HG02588 (cell line): ENCODE measurements at regions not wholly inside any gene's neighbourhood (a gene's known extent, or its start where the extent isn't known, plus 50 kb on each side); places are given as distances from the start of the nearest gene placed in this dataset.

Experiments
- ATAC-seq: cut with Tn5 transposase; IDR thresholded peaks from one replicate; pipeline ENCODE4 v1.9.1; 2021; ENCODE audit warnings: mild to moderate bottlenecking, moderate library complexity; ENCODE audit not compliant: unreplicated experiment

- ATAC-seq = no peak
Measured at GRCh38 chr7:41383596-41383995, 319.3 kb downstream of the INHBA start.

- no peak for ATAC-seq
Measured at GRCh38 chr7:41378156-41378555, 324.7 kb downstream of the INHBA start.

GRCh38 chr7:41375582-41375981 is 327.3 kb downstream of the INHBA start:
- no peak for ATAC-seq

- ATAC-seq = no peak
Measured at GRCh38 chr7:41374150-41374848, 328.6 kb downstream of the INHBA start.

GRCh38 chr7:41367967-41368882 is 334.7 kb downstream of the INHBA start:
- ATAC-seq = no peak

GRCh38 chr7:41351091-41351490 is 351.8 kb downstream of the INHBA start:
- ATAC-seq = no peak

GRCh38 chr7:41346878-41347277 is 356.0 kb downstream of the INHBA start:
- no peak for ATAC-seq

- no peak for ATAC-seq
Measured at GRCh38 chr7:41339913-41340676, 362.8 kb downstream of the INHBA start.

- ATAC-seq = no peak
Measured at GRCh38 chr7:41336981-41337380, 365.9 kb downstream of the INHBA start.

- ATAC-seq = no peak
Measured at GRCh38 chr7:41336455-41336952, 366.4 kb downstream of the INHBA start.

- no peak for ATAC-seq
Measured at GRCh38 chr7:41334071-41334862, 368.6 kb downstream of the INHBA start.

- ATAC-seq = no peak
Measured at GRCh38 chr7:41333511-41333910, 369.4 kb downstream of the INHBA start.

GRCh38 chr7:41331194-41331593 is 371.7 kb downstream of the INHBA start:
- ATAC-seq = no peak

- no peak for ATAC-seq
Measured at GRCh38 chr7:41328544-41328943, 374.3 kb downstream of the INHBA start.

- ATAC-seq = no peak
Measured at GRCh38 chr7:41328131-41328530, 374.8 kb downstream of the INHBA start.

GRCh38 chr7:41326616-41327015 is 376.3 kb downstream of the INHBA start:
- no peak for ATAC-seq

- no peak for ATAC-seq
Measured at GRCh38 chr7:41323806-41324205, 379.1 kb downstream of the INHBA start.

GRCh38 chr7:41319581-41319980 is 383.3 kb downstream of the INHBA start:
- no peak for ATAC-seq

GRCh38 chr7:41316410-41316809 is 386.5 kb downstream of the INHBA start:
- no peak for ATAC-seq

GRCh38 chr7:41315764-41316163 is 387.1 kb downstream of the INHBA start:
- ATAC-seq = no peak
